HCT116 (cell line): ENCODE measurements at regions not wholly inside any gene's neighbourhood (a gene's known extent, or its start where the extent isn't known, plus 50 kb on each side); places are given as distances from the start of the nearest gene placed in this dataset.

ENCODE experiments used
- ATAC-seq: fragments of 200-7000 bp; cut with Tn5 transposase; 2 replicates; pipeline ENCODE4 v1.9.1; 2020; ENCODE audit warnings: mild to moderate bottlenecking, moderate library complexity
- BruUV-seq: library from RNA; stranded (reverse); fragments of 400-500 nt; replicated peaks from 2 replicates; lab custom pipeline; 2021; lab: Mats Ljungman, UMichigan
- CTCF ChIA-PET: fragments of 300-600 bp; sonication (Branson Sonifier 250); formaldehyde crosslinking; loops from one replicate; lab custom pipeline; 2021; ENCODE audit warnings: antibody characterized with exemption; lab: Charles Lee
- POLR2A ChIA-PET: fragments of 300-600, 350-600 bp; sonication (Branson Sonifier 250); formaldehyde crosslinking; loops from one replicate; lab custom pipeline; 2021; ENCODE audit warnings: antibody characterized with exemption; lab: Charles Lee
- RAD21 ChIA-PET, 2 experiments: fragments of 300-600 bp; sonication (Branson Sonifier 250); formaldehyde crosslinking; loops; one replicate each; lab custom pipeline; 2023; ENCODE audit warnings: low total read pairs in 2 of 2; ENCODE audit not compliant: uncharacterized antibody in 2 of 2, unreplicated experiment in 2 of 2, low non-redundant PET in 1 of 2; lab: Charles Lee
- DNase-seq: peaks from one replicate; pipeline ENCODE4 v3.0.0-alpha.2; 2010; ENCODE audit warnings: low read depth, low spot score
- H2AFZ ChIP-seq: fragments of 200-600 bp; shearing (Covaris generic), sonication (generic); 2 replicates; pipeline ENCODE4 v1.6.1; 2017; ENCODE audit warnings: low read depth, mixed run types, mixed read lengths, antibody characterized with exemption, low read length; ENCODE audit not compliant: poor library complexity, severe bottlenecking
- H3K27ac ChIP-seq: 2 replicates; pipeline ENCODE4 v1.5.1; 2012; ENCODE audit warnings: low read depth, low read length
- H3K27me3 ChIP-seq: fragments of 200-600 bp; sonication (generic); 2 replicates; pipeline ENCODE4 v1.6.1; 2016; ENCODE audit warnings: mixed run types, low read length, mixed read lengths; ENCODE audit not compliant: insufficient read depth
- H3K36me3 ChIP-seq, 2 experiments: fragments of 200-500 bp in 1 of 2; fragments of 200-600 bp in 1 of 2; sonication (Bioruptor generic) in 1 of 2; sonication (generic) in 1 of 2; 2 replicates each; pipeline versions ENCODE4 v1.5.1 to v1.6.1; 2014 to 2016; ENCODE audit warnings: low read length in 2 of 2, inconsistent platforms in 1 of 2, mixed read lengths in 1 of 2, mixed run types in 1 of 2; ENCODE audit not compliant: insufficient read depth in 2 of 2, control insufficient read depth in 1 of 2
- H3K4me1 ChIP-seq, 2 experiments: fragments of 200-600 bp in 1 of 2; sonication (generic) in 1 of 2; 2 replicates each; pipeline versions ENCODE4 v1.5.1 to v1.6.1; 2012 to 2017; ENCODE audit warnings: low read length in 2 of 2, inconsistent platforms in 1 of 2, mild to moderate bottlenecking in 1 of 2, mixed read lengths in 1 of 2, mixed run types in 1 of 2, moderate library complexity in 1 of 2; ENCODE audit not compliant: insufficient read depth in 2 of 2, control insufficient read depth in 1 of 2
- H3K4me2 ChIP-seq: fragments of 200-600 bp; sonication (generic); 2 replicates; pipeline ENCODE4 v1.6.1; 2017; ENCODE audit warnings: mixed run types, low read length, mixed read lengths
- H3K4me3 ChIP-seq, 2 experiments: fragments of 200-600 bp in 1 of 2; sonication (generic) in 1 of 2; replicated peaks in 1 of 2; 2 replicates each; pipeline ENCODE4 v1.5.1; 2011 to 2016; ENCODE audit warnings: low read length in 2 of 2, control low read depth in 1 of 2, low read depth in 1 of 2, mild to moderate bottlenecking in 1 of 2, mixed read lengths in 1 of 2, mixed run types in 1 of 2
- H3K79me2 ChIP-seq: fragments of 200-600 bp; sonication (generic); 2 replicates; pipeline ENCODE4 v1.6.1; 2017; ENCODE audit warnings: mild to moderate bottlenecking, mixed run types, low read length, moderate library complexity, mixed read lengths; ENCODE audit not compliant: insufficient read depth
- H3K9ac ChIP-seq: fragments of 200-600 bp; sonication (generic); 2 replicates; pipeline ENCODE4 v1.6.1; 2016; ENCODE audit warnings: low read length, mixed read lengths
- H3K9me2 ChIP-seq: fragments of 200-600 bp; sonication (generic), shearing (Covaris generic); 2 replicates; pipeline ENCODE4 v1.6.1; 2017; ENCODE audit warnings: mixed run types, mild to moderate bottlenecking, moderate library complexity; ENCODE audit not compliant: insufficient read depth
- H3K9me3 ChIP-seq, 2 experiments: fragments of 200-500 bp in 1 of 2; fragments of 200-600 bp in 1 of 2; sonication (Bioruptor generic) in 1 of 2; sonication (generic) in 1 of 2; 2 replicates each; pipeline ENCODE4 v1.6.1; 2014 to 2017; ENCODE audit warnings: low read length in 2 of 2, mixed read lengths in 2 of 2, inconsistent platforms in 1 of 2, low read depth in 1 of 2, mild to moderate bottlenecking in 1 of 2, mixed run types in 1 of 2, moderate library complexity in 1 of 2; ENCODE audit not compliant: control insufficient read depth in 1 of 2, insufficient read depth in 1 of 2
- H4K20me1 ChIP-seq: fragments of 200-600 bp; sonication (generic), shearing (Covaris generic); 2 replicates; pipeline ENCODE4 v1.6.1; 2017; ENCODE audit warnings: mixed run types, mild to moderate bottlenecking, moderate library complexity; ENCODE audit not compliant: insufficient read depth
- ATF3 ChIP-seq: IDR thresholded peaks from 2 replicates; pipeline ENCODE4 v1.6.1; 2012
- CTCF ChIP-seq, 3 experiments: fragments of 200-600 bp in 1 of 3; sonication (generic) in 1 of 3; IDR thresholded peaks in 2 of 3; conservative IDR thresholded peaks in 1 of 3; 2 replicates each; pipeline ENCODE4 v1.5.1; 2012 to 2017; ENCODE audit warnings: low read depth in 2 of 3, low read length in 2 of 3, antibody characterized with exemption in 1 of 3, borderline replicate concordance in 1 of 3, control low read depth in 1 of 3, mild to moderate bottlenecking in 1 of 3, mixed read lengths in 1 of 3, mixed run types in 1 of 3, moderate library complexity in 1 of 3; ENCODE audit not compliant: insufficient read depth in 1 of 3
- EGR1 ChIP-seq: IDR thresholded peaks from 2 replicates; pipeline ENCODE4 v1.6.1; 2012; ENCODE audit warnings: low read depth
- ELF1 ChIP-seq: IDR thresholded peaks from 2 replicates; pipeline ENCODE4 v1.6.1; 2012; ENCODE audit warnings: low read depth, borderline replicate concordance
- EZH2phosphoT487 ChIP-seq: fragments of 200-600 bp; IDR thresholded peaks from 2 replicates; pipeline ENCODE4 v1.6.1; 2018; ENCODE audit warnings: antibody characterized with exemption, borderline replicate concordance
- JUND ChIP-seq: IDR thresholded peaks from 2 replicates; pipeline ENCODE4 v1.6.1; 2012
- SRF ChIP-seq: IDR thresholded peaks from 2 replicates; pipeline ENCODE4 v1.6.1; 2012; ENCODE audit warnings: low read depth
- TCF7L2 ChIP-seq: IDR thresholded peaks from 2 replicates; pipeline ENCODE4 v1.7.0; 2011; ENCODE audit warnings: borderline replicate concordance, inconsistent platforms; ENCODE audit not compliant: insufficient read depth, insufficient read length; ENCODE audit errors: extremely low read depth
- YY1 ChIP-seq: IDR thresholded peaks from 2 replicates; pipeline ENCODE4 v1.6.1; 2011; ENCODE audit warnings: low read length, low read depth, moderate library complexity, mild to moderate bottlenecking; ENCODE audit not compliant: insufficient replicate concordance; ENCODE audit errors: extremely low read depth
- intact Hi-C: fragments of 100-400 bp; cut with micrococcal nuclease; formaldehyde crosslinking; loops from 2 replicates; pipeline ENCODE4 v1.10.0; 2022
- TF ChIP-seq, protein P1 (sequence below): IDR thresholded peaks from 2 replicates; pipeline ENCODE4 v1.6.1; 2012

DNA sequence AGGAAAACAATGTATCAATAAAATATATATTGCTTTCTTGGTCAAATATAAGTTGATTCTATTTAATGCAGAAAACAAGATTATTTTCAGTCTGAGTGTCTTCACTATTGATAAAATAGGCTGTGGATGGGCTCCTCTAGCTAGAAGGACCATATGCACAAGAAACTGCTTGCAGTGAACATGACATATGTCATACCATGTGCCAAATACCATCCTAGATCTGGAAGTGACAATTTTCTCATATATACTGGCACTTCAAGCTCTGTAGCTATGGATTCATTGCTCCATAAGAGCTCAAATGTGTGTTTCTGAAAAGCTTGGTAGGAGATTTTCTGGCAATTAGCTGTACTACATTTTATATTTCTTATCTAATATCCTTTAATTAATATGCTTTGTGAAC is 95.6 kb upstream of the CDH6 start:
- Histone ChIP-seq H3K9me2 (no peaks in the 10 kb centered on the region), H3K27ac (no peak overlapping the region), H4K20me1 (no peaks in the 10 kb centered on the region)
- no peak for DNase-seq
- POLR2A ChIA-PET: no interaction called here
- TF ChIP-seq YY1: no peak
- TF ChIP-seq CTCF (IDR thresholded peaks at IDR 0.05 in 2 of 3, conservative IDR thresholded peaks at IDR 0.05 in 1 of 3; ENCODE audit: borderline replicate concordance in 1 of 3, insufficient read depth in 1 of 3, low read depth in 2 of 3, low read length in 2 of 3): no peak
- TF ChIP-seq SRF: no peak
- TF ChIP-seq JUND: no peak
- TF ChIP-seq, protein P1, sequence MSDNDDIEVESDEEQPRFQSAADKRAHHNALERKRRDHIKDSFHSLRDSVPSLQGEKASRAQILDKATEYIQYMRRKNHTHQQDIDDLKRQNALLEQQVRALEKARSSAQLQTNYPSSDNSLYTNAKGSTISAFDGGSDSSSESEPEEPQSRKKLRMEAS: no peak
- TF ChIP-seq, all 23 proteins: peak for 0
- CTCF ChIA-PET: no interaction called here
- Histone ChIP-seq H3K4me3 (no peak overlapping the region), H2AFZ (no peak overlapping the region), H3K27me3 (no peaks in the 10 kb centered on the region), H3K9ac (no peak overlapping the region), H3K79me2 (no peaks in the 10 kb centered on the region), H3K4me1 (no peaks in the 10 kb centered on the region), H3K4me2 (no peak overlapping the region), H3K9me3 (peaks cover 13 to 48% of the 10 kb centered on the region in 2 experiments; a peak in 3 of 4 replicates), H3K36me3 (no peaks in the 10 kb centered on the region)
- RAD21 ChIA-PET: no interaction called here
- no TSS peak for BruUV-seq
- no peak for ATAC-seq
- intact Hi-C loops: no loop called here

- no peaks in the 10 kb centered on the region for H3K79me2 ChIP-seq
- peaks cover 17 to 42% of the 10 kb centered on the region in 2 experiments; a peak in 2 of 4 replicates for H3K9me3 ChIP-seq
- BruUV-seq: no TSS peak
- no peaks in the 10 kb centered on the region for H4K20me1 ChIP-seq
- intact Hi-C loops: no loop called here
- no peak overlapping the region for H3K27ac ChIP-seq
- H3K9me2 ChIP-seq: no peaks in the 10 kb centered on the region
- DNase-seq (no peak), ATAC-seq (no peak)
- H3K36me3 ChIP-seq: no peaks in the 10 kb centered on the region
- H3K27me3 ChIP-seq: no peaks in the 10 kb centered on the region
- H3K9ac ChIP-seq: no peak overlapping the region
- RAD21 ChIA-PET: no interaction called here
- H3K4me2 ChIP-seq: no peak overlapping the region
- H2AFZ ChIP-seq: no peak overlapping the region
- POLR2A ChIA-PET: no interaction called here
- H3K4me3 ChIP-seq: no peak overlapping the region
- H3K4me1 ChIP-seq: no peaks in the 10 kb centered on the region
- CTCF ChIA-PET: no interaction called here
- TF ChIP-seq TCF7L2: no peak
- TF ChIP-seq, protein P1: no peak
- no peak for TF ChIP-seq ATF3
- no peak for TF ChIP-seq YY1
- no peak for TF ChIP-seq ELF1
- no peak for TF ChIP-seq EZH2phosphoT487
- no peak for TF ChIP-seq CTCF (IDR thresholded peaks at IDR 0.05 in 2 of 3, conservative IDR thresholded peaks at IDR 0.05 in 1 of 3; ENCODE audit: borderline replicate concordance in 1 of 3, insufficient read depth in 1 of 3, low read depth in 2 of 3, low read length in 2 of 3)
- no peak for TF ChIP-seq EGR1
These were observed 97.1 kb upstream of the CDH6 start for GRCh38 chr5:31096238-31096865.
